PC-9 (cell line): ENCODE measurements at regions not wholly inside any gene's neighbourhood (a gene's known extent, or its start where the extent isn't known, plus 50 kb on each side); places are given as distances from the start of the nearest gene placed in this dataset.

Experiments used
- BruUV-seq: library from RNA; stranded (reverse); fragments of 400-500 nt; replicated peaks from 2 replicates; lab custom pipeline; 2021; lab: Mats Ljungman, UMichigan
- CTCF ChIA-PET: fragments of 300-600 bp; sonication (Branson Sonifier 250); formaldehyde crosslinking; loops from one replicate; lab custom pipeline; 2022; ENCODE audit warnings: antibody characterized with exemption; lab: Charles Lee
- POLR2A ChIA-PET: fragments of 300-600 bp; sonication (Branson Sonifier 250); formaldehyde crosslinking; loops from one replicate; lab custom pipeline; 2022; ENCODE audit warnings: antibody characterized with exemption; ENCODE audit not compliant: unreplicated experiment; lab: Charles Lee
- DNase-seq, 2 experiments: peaks; one replicate each; pipeline versions ENCODE4 v3.0.0 to v3.0.0-alpha.2; 2015 to 2022; ENCODE audit warnings: mixed read lengths in 1 of 2
- H2AFZ ChIP-seq: fragments of 200-600 bp; sonication (generic); 2 replicates; pipeline ENCODE4 v1.8.1; 2017; ENCODE audit warnings: antibody characterized with exemption
- H3F3A ChIP-seq: fragments of 200-600 bp; sonication (generic); 2 replicates; pipeline ENCODE4 v1.8.1; 2017; ENCODE audit warnings: antibody characterized with exemption, mild to moderate bottlenecking, low read depth; ENCODE audit not compliant: insufficient read depth
- H3K27ac ChIP-seq: fragments of 200-600 bp; sonication (generic); 2 replicates; pipeline ENCODE4 v1.6.1; 2016; ENCODE audit warnings: mixed run types
- H3K27me3 ChIP-seq: fragments of 200-600 bp; sonication (generic); 2 replicates; pipeline ENCODE4 v1.6.1; 2016; ENCODE audit warnings: low read depth, mixed run types; ENCODE audit not compliant: insufficient read depth
- H3K36me3 ChIP-seq: fragments of 200-600 bp; sonication (generic); 2 replicates; pipeline ENCODE4 v1.6.1; 2016; ENCODE audit warnings: low read depth, mixed run types
- H3K4me1 ChIP-seq: fragments of 200-600 bp; sonication (generic); replicated peaks from 2 replicates; pipeline ENCODE4 v1.6.1; 2016; ENCODE audit warnings: mixed run types; ENCODE audit not compliant: insufficient read depth
- H3K4me2 ChIP-seq: fragments of 200-600 bp; sonication (generic); 2 replicates; pipeline ENCODE4 v1.6.1; 2017; ENCODE audit warnings: mixed run types
- H3K4me3 ChIP-seq: fragments of 200-600 bp; sonication (generic); 2 replicates; pipeline ENCODE4 v1.6.1; 2016; ENCODE audit warnings: mixed run types
- H3K79me2 ChIP-seq: fragments of 200-600 bp; sonication (generic); 2 replicates; pipeline ENCODE4 v1.6.1; 2017; ENCODE audit warnings: low read depth, mixed run types
- H3K9me2 ChIP-seq: fragments of 200-600 bp; sonication (generic); 2 replicates; pipeline ENCODE4 v1.8.1; 2017; ENCODE audit warnings: mild to moderate bottlenecking; ENCODE audit not compliant: insufficient read depth
- H3K9me3 ChIP-seq: fragments of 200-600 bp; sonication (generic); 2 replicates; pipeline ENCODE4 v1.8.1; 2016; ENCODE audit warnings: low read depth; ENCODE audit not compliant: insufficient read depth
- H4K20me1 ChIP-seq: fragments of 200-600 bp; sonication (generic); 2 replicates; pipeline ENCODE4 v1.8.1; 2017; ENCODE audit not compliant: insufficient read depth
- EZH2 ChIP-seq: fragments of 200-600 bp; sonication (generic); IDR thresholded peaks from 2 replicates; pipeline ENCODE4 v1.8.0; 2017; ENCODE audit warnings: antibody characterized with exemption, low read depth
- intact Hi-C: fragments of 100-400 bp; cut with micrococcal nuclease; formaldehyde crosslinking; loops from one replicate; pipeline ENCODE4 v1.10.0; 2022; ENCODE audit not compliant: unreplicated experiment
- TF ChIP-seq, protein P1 (sequence below): fragments of 200-600 bp; sonication (generic); conservative IDR thresholded peaks from 2 replicates; pipeline ENCODE4 v1.6.1; 2017; ENCODE audit warnings: mixed run types, antibody characterized with exemption, mild to moderate bottlenecking, moderate library complexity

DNA sequence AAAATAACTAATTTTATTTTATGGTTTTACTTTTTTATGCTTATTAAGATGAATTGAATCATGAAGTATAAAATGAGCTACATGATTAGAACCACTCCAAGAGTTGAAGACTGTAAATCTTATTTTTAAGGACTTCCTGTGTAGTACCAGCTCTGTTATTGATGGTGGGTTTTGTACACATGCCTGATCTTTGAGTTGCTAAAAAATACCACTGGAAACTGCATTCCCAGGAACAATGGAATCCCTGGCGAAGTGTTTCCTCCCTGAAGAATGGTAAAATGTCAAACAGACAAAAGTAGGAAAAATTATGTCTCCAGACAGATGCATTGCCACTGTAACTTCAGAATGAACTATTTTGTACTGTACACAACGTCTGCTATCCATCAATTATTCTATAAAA is 935.4 kb upstream of the TENM3 start:
- TF ChIP-seq EZH2 = no peak
- TF ChIP-seq, protein P1, sequence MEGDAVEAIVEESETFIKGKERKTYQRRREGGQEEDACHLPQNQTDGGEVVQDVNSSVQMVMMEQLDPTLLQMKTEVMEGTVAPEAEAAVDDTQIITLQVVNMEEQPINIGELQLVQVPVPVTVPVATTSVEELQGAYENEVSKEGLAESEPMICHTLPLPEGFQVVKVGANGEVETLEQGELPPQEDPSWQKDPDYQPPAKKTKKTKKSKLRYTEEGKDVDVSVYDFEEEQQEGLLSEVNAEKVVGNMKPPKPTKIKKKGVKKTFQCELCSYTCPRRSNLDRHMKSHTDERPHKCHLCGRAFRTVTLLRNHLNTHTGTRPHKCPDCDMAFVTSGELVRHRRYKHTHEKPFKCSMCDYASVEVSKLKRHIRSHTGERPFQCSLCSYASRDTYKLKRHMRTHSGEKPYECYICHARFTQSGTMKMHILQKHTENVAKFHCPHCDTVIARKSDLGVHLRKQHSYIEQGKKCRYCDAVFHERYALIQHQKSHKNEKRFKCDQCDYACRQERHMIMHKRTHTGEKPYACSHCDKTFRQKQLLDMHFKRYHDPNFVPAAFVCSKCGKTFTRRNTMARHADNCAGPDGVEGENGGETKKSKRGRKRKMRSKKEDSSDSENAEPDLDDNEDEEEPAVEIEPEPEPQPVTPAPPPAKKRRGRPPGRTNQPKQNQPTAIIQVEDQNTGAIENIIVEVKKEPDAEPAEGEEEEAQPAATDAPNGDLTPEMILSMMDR = no peak
- H4K20me1 ChIP-seq = no peaks in the 10 kb centered on the region
- DNase-seq = no peak
- no peak overlapping the region for H3K27ac ChIP-seq
- no peaks in the 10 kb centered on the region for H3K36me3 ChIP-seq
- H2AFZ ChIP-seq = no peak overlapping the region
- no peaks in the 10 kb centered on the region for H3K9me3 ChIP-seq
- ChIA-PET CTCF (no interaction called here), POLR2A (no interaction called here)
- intact Hi-C loops = loop anchor here (10.0 kb wide), 1 partner anchor 1497 kb away; no protein-coding TSS in a partner anchor
- H3K79me2 ChIP-seq = no peaks in the 10 kb centered on the region
- H3F3A ChIP-seq = no peaks in the 10 kb centered on the region
- no peaks in the 10 kb centered on the region for H3K4me1 ChIP-seq
- H3K27me3 ChIP-seq = no peaks in the 10 kb centered on the region
- no TSS peak for BruUV-seq
- no peak overlapping the region for H3K4me3 ChIP-seq
- H3K9me2 ChIP-seq = no peaks in the 10 kb centered on the region
- no peak overlapping the region for H3K4me2 ChIP-seq

DNA sequence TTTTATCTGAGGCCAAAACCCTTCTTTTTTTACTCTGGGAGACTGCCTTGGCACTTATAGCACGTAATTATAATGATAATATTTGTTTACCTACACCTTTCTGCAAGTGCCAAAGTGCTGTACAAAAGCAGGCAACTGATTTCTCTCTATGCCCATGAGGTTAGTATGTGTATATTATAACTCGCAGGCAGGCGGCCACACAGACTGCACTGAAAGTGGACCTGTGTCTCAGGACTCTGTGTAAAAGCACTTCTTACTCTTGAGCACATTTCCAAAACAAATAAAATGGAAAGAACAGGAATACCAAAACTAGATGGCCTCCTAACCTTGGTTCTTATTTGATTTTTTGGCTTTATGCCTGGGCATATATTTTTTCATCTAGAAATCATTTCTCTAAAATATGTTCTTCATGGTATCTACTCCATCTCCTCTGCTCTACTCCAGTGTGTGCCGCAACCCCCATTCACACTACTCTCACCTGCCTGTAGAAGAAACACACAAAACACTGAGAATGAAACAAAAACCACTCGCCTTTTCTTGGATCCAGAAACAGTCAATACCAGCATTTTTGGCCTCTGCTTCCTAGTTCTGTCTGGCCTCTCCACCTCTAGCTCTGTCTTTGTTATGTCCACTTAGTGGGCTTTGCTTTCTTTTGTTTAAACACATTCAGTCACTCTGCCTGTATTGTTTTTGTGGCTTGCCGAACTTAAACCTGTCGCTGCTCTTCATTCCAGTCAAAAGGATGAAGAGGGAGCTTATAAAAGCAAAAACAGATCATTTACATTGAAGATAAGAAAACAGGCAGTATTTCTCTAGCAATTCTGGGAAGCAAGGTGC is 934.5 kb upstream of the TENM3 start:
- DNase-seq = no peak
- Histone ChIP-seq H3F3A (no peaks in the 10 kb centered on the region), H3K9me3 (no peaks in the 10 kb centered on the region), H3K27ac (no peak overlapping the region), H2AFZ (no peak overlapping the region), H3K4me2 (no peak overlapping the region), H3K79me2 (no peaks in the 10 kb centered on the region), H3K4me1 (no peaks in the 10 kb centered on the region), H3K27me3 (no peaks in the 10 kb centered on the region), H4K20me1 (no peaks in the 10 kb centered on the region), H3K9me2 (no peaks in the 10 kb centered on the region), H3K36me3 (no peaks in the 10 kb centered on the region), H3K4me3 (no peak overlapping the region)
- BruUV-seq = no TSS peak
- intact Hi-C loops = loop anchor here (10.0 kb wide), 1 partner anchor 1496 kb away; no protein-coding TSS in a partner anchor
- TF ChIP-seq, protein P1 = no peak
- TF ChIP-seq EZH2 = no peak
- POLR2A ChIA-PET = no interaction called here
- CTCF ChIA-PET = no interaction called here

DNA sequence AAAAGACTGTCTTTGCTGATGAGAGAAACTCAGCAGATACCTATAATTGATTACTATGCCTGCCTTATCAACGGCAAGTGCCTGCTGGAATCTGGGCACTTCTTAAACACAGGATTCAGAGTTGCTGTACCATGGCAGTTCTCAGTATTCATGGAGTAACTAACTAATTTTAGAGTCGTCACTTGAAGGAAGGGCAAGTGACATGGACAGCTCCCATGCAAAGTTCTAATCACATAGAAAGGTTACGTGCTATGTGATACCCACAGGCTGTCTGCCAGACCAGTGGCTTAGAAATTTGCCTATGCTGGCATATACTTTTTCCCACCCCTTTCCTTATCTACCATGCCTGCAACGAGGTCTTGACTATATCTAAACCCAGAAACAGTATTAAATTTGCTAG is 931.1 kb upstream of the TENM3 start:
- BruUV-seq = no TSS peak
- POLR2A ChIA-PET = no interaction called here
- H3K79me2 ChIP-seq = no peaks in the 10 kb centered on the region
- DNase-seq = no peak
- no peaks in the 10 kb centered on the region for H3F3A ChIP-seq
- no peak overlapping the region for H3K27ac ChIP-seq
- H3K4me3 ChIP-seq = no peak overlapping the region
- no peaks in the 10 kb centered on the region for H3K9me2 ChIP-seq
- CTCF ChIA-PET = no interaction called here
- H3K9me3 ChIP-seq = no peaks in the 10 kb centered on the region
- H3K27me3 ChIP-seq = no peaks in the 10 kb centered on the region
- no peaks in the 10 kb centered on the region for H3K36me3 ChIP-seq
- no peak overlapping the region for H2AFZ ChIP-seq
- no peaks in the 10 kb centered on the region for H4K20me1 ChIP-seq
- H3K4me1 ChIP-seq = no peaks in the 10 kb centered on the region
- no peak for TF ChIP-seq EZH2
- TF ChIP-seq, protein P1 = no peak
- no peak overlapping the region for H3K4me2 ChIP-seq
- intact Hi-C loops = no loop called here
